ENCODE measurements at regions not wholly inside any gene's neighbourhood (a gene's known extent, or its start where the extent isn't known, plus 50 kb on each side); places are given as distances from the start of the nearest gene placed in this dataset.
A peak's percentile ranks its signal among the peaks of the same experiment; 100 is the strongest.
"Not testable (repeated sequence)": the region's sequence is repeated elsewhere in the genome, so short reads cannot be mapped to it uniquely, and the experiment has no call there.

GRCh38 chr10:124171561-124171960 is 78.2 kb upstream of the CHST15 start:
- intact Hi-C loops (cut with DNase I) = no loop called here
- no peaks in the 10 kb centered on the region for H3K36me3 ChIP-seq
- H3K4me3 ChIP-seq = no peak overlapping the region
- TF ChIP-seq POLR2A (IDR thresholded peaks at IDR 0.05) (no peak), POLR2AphosphoS5 (IDR thresholded peaks at IDR 0.05; ENCODE audit: insufficient read depth in 1 of 2, low read depth in 1 of 2) (no peak)
- TF ChIP-seq, protein P1, sequence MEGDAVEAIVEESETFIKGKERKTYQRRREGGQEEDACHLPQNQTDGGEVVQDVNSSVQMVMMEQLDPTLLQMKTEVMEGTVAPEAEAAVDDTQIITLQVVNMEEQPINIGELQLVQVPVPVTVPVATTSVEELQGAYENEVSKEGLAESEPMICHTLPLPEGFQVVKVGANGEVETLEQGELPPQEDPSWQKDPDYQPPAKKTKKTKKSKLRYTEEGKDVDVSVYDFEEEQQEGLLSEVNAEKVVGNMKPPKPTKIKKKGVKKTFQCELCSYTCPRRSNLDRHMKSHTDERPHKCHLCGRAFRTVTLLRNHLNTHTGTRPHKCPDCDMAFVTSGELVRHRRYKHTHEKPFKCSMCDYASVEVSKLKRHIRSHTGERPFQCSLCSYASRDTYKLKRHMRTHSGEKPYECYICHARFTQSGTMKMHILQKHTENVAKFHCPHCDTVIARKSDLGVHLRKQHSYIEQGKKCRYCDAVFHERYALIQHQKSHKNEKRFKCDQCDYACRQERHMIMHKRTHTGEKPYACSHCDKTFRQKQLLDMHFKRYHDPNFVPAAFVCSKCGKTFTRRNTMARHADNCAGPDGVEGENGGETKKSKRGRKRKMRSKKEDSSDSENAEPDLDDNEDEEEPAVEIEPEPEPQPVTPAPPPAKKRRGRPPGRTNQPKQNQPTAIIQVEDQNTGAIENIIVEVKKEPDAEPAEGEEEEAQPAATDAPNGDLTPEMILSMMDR (IDR thresholded peaks at IDR 0.05) = no peak
- peak in 1 of 2 donors; percentile 60 for DNase-seq (ENCODE audit: extremely low spot score in 2 of 2)
- H3K4me1 ChIP-seq = no peaks in the 10 kb centered on the region
- H3K9me3 ChIP-seq = no peaks in the 10 kb centered on the region
- H3K27ac ChIP-seq = no peak overlapping the region
- H3K27me3 ChIP-seq = no peaks in the 10 kb centered on the region

GRCh38 chr10:124170631-124171030 is 77.2 kb upstream of the CHST15 start:
- Histone ChIP-seq H3K4me1 (no peaks in the 10 kb centered on the region), H3K27me3 (no peaks in the 10 kb centered on the region), H3K4me3 (no peak overlapping the region), H3K9me3 (no peaks in the 10 kb centered on the region), H3K27ac (no peak overlapping the region), H3K36me3 (no peaks in the 10 kb centered on the region)
- peak in 1 of 2 donors; percentile 20 for DNase-seq (ENCODE audit: extremely low spot score in 2 of 2)
- intact Hi-C loops (cut with DNase I) = no loop called here
- TF ChIP-seq POLR2AphosphoS5 (IDR thresholded peaks at IDR 0.05; ENCODE audit: insufficient read depth in 1 of 2, low read depth in 1 of 2) (no peak), POLR2A (IDR thresholded peaks at IDR 0.05) (no peak)
- TF ChIP-seq, protein P1 (IDR thresholded peaks at IDR 0.05) = no peak

DNA sequence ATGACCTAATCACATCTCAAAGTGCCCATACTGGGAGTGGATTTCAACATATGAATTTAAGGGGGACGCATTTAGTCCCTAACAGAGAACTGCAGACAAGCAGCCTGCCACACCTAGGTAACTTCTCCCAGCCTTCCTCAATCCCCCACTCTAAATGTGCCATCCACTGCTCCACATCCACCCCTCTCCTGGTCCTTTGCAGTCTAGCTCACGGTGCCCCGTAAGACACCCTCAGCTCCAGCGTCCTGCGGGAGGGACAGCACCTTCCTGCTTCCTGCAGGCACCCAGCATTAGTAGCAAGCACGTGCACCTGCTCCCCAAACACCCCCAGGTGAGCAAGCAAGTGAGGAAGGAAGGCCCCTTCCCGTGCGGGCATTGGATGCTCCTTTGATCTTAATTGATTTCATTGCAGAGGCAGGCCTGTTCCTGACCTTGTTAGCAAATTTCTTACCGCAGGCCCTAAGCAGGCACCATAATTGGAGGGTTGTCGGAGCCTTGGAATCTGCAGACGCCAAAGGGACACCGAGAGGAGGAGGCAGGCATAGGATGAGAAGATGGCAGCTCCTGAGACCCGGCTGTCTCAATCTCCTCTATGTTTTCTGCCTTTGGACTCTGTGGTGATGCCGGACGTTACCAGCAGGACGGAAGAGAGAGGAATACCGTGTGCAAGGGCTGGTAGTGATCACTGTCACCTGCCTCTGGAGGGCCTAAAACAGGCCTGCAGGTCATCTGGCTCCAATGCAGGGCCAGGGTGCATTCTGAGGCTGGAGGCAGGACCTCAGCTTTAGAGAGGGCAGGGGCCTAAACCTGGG is 75.8 kb upstream of the CHST15 start:
- Histone ChIP-seq H3K27me3 (no peaks in the 10 kb centered on the region), H3K36me3 (no peaks in the 10 kb centered on the region), H3K4me1 (no peaks in the 10 kb centered on the region), H3K4me3 (no peak overlapping the region), H3K9me3 (no peaks in the 10 kb centered on the region), H3K27ac (no peak overlapping the region)
- TF ChIP-seq, protein P1 (IDR thresholded peaks at IDR 0.05) = no peak
- TF ChIP-seq POLR2AphosphoS5 (IDR thresholded peaks at IDR 0.05; ENCODE audit: insufficient read depth in 1 of 2, low read depth in 1 of 2) = no peak
- no peak for TF ChIP-seq POLR2A (IDR thresholded peaks at IDR 0.05)
- intact Hi-C loops (cut with DNase I) = no loop called here
- DNase-seq (ENCODE audit: extremely low spot score in 2 of 2) = peak in 1 of 2 donors; percentile 58

GRCh38 chr10:124168581-124168980 is 75.2 kb upstream of the CHST15 start:
- no peaks in the 10 kb centered on the region for H3K4me1 ChIP-seq
- no peaks in the 10 kb centered on the region for H3K9me3 ChIP-seq
- no peak for TF ChIP-seq POLR2A (IDR thresholded peaks at IDR 0.05)
- TF ChIP-seq, protein P1 (IDR thresholded peaks at IDR 0.05) = no peak
- no peak for TF ChIP-seq POLR2AphosphoS5 (IDR thresholded peaks at IDR 0.05; ENCODE audit: insufficient read depth in 1 of 2, low read depth in 1 of 2)
- intact Hi-C loops (cut with DNase I) = no loop called here
- H3K4me3 ChIP-seq = no peak overlapping the region
- DNase-seq (ENCODE audit: extremely low spot score in 2 of 2) = no peak
- no peak overlapping the region for H3K27ac ChIP-seq
- H3K27me3 ChIP-seq = no peaks in the 10 kb centered on the region
- no peaks in the 10 kb centered on the region for H3K36me3 ChIP-seq

DNA sequence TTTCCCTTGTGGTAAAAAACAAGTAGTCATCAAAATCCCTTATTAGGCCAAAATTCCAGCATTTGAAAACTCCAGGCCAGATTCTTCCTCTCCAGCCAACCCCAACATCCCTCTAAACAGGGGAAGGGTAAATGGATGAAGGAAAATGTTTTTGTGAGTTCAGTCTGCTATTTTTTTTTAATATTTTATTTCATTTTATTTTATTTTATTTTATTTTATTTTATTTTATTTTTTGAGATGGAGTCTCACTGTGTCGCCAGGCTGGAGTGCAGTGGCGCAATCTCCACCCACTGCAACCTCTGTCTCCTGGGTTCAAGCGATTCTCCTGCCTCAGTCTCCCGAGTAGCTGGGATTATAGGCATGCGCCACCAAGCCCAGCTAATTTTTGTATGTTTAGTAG is 74.5 kb upstream of the CHST15 start:
- H3K36me3 ChIP-seq; H3K4me1 ChIP-seq; intact Hi-C loops (cut with DNase I); H3K27ac ChIP-seq; H3K27me3 ChIP-seq; H3K9me3 ChIP-seq; DNase-seq (ENCODE audit: extremely low spot score in 2 of 2); H3K4me3 ChIP-seq: not testable (repeated sequence)
